ENCODE measurements at regions not wholly inside any gene's neighbourhood (a gene's known extent, or its start where the extent isn't known, plus 50 kb on each side); places are given as distances from the start of the nearest gene placed in this dataset.
"Not testable (repeated sequence)": the region's sequence is repeated elsewhere in the genome, so short reads cannot be mapped to it uniquely, and the experiment has no call there.

DNA sequence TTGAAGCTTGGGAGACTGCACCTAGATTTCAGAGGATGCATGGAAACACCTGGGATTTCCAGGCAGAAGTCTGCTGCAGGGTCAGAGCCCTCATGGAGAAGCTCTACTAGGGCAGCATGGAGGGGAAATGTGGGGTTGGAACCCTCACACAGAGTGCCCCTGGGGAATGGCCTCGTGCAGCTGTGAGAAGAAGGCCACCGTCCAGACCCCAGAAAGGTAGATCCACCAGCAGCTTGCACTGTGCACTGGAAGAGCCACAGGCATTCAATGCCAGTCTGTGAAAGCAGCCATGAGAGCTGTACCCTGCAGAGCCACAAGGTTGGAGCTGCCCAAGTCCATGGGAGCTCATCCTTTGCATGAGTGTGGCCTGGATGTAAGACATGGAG lies 285.3 kb upstream of the FAM174A start:
- DNase-seq (ENCODE audit: low read depth in 2 of 3, low spot score in 2 of 3), result no peak

DNA sequence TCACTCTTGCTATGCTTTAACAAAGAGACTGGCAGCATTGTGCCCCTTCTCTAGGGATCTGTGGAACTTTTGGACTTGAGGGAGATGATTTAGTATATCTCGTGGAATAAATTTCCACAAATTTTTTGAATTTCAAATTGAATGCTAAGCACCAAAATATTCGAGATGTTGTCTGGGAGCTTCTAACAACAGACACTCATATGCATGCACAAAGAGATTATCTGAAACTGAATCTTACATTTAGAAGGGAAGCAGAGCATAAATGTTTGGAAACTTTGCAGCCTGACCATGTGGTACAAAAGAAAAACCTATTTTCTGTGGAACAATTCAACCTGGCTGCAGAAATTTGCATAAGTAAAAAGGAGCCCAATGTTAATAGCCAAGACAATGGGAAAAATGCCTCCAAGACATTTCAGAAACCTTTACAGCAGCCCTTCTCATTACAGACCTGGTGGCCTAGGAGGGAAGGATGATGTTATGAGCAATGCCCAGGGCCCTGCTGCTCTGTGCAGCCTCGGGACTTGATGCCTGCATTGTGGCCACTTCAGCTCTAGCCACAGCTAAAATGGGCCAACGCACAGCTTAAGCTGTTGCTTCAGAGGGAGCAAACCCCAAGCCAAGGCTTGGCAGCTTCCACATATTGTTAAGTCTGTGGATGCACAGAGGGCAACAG lies 285.8 kb upstream of the FAM174A start:
- no peak for DNase-seq (ENCODE audit: low read depth in 2 of 3, low spot score in 2 of 3)

DNA sequence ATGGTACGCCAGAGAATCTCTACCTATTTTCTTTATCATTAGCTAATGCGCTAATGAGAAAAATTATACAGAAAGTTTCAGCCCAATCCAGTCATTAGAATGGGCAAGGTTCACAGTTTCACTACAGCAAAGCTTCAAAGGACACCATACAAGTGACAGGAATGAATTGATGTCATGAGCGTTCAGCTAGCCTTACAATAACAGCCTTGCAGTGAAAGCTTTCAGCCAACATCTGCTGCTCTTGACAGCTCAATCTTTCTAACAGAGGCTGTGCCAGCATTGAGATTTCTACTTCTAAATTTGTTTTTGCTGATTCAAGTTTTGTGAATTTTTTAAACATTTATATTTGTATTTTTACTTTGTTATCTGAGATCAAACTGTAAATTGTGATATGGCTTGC lies 302.4 kb upstream of the FAM174A start:
- no peak for DNase-seq (ENCODE audit: low read depth in 2 of 3, low spot score in 2 of 3)

DNA sequence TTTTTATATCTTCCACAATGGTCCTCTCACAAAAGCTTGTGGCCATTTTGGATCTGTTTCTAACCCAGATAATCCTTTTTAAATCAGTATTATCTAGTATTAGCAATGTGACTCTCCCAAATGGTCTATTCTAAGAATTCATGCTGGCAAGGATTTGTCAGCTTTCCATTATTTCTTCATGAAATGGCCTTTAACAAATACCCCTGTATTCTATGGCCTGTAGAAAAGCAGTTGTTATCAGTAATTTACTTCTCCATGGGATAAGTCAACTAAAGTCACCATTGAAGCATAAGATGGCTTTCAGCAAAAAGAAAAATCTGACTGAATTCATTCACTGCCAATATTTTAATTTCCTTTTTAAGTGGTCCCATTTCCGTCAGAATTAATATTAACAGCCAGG lies 346.4 kb upstream of the FAM174A start:
- DNase-seq (ENCODE audit: low read depth in 2 of 3, low spot score in 2 of 3), result no peak

DNA sequence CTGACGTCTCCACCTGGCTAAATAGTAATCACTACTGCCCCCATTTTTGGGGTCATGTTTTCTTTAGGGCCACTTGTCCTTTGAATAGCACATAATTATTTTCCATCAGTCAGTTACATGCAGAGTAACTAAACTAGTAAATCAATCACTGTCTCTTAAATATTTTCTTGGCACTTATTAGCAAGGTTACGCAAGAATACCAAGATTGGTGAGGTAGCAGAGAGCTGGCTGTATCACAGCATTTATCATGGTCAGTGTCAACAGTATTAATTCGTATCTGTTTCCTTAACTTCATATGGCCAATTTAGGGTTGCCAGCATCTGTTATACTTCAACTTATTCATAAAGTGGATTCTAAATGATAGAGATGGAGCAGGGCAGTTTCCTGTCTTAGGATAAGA lies 346.8 kb upstream of the FAM174A start:
- no peak for DNase-seq (ENCODE audit: low read depth in 2 of 3, low spot score in 2 of 3)

DNA sequence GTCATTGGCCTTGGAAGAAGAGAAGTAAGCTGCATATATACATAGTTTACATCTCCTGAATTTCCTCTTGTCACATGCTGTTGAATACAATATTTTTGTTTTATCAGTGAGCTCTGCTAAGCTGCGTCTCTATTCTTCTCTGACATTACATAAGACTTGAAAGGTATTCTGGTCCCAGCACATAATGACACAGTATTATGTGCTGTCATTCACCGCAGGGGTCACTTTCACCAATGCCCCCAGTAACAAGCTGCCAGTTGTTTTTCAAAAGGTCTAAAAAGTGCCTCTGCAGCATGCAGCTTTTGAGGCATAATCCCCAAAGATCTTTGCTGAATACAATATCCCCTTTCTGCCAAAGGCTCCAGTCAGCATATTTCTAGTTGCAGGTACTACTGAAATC lies 349.0 kb upstream of the FAM174A start:
- no peak for DNase-seq (ENCODE audit: low read depth in 2 of 3, low spot score in 2 of 3)

DNA sequence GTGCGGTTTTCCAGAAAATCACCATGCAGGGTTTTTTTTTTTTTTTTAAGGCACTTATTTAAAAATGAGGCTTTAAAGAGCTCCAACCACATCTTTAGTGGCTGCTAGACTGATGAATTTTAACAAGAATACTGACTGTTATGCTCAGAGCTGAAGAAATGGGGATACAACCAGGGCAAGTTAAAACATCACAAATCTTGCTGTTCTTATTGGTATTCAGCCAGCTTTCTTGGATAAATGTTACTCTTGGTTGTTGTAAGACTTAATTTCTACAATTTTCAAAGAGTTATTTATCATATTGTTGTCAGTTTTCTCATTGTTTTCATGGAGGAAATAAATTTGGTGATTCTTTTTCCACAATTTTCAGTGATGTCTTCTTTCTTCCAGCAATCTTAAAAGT lies 352.8 kb upstream of the FAM174A start:
- no peak for DNase-seq (ENCODE audit: low read depth in 2 of 3, low spot score in 2 of 3)

DNA sequence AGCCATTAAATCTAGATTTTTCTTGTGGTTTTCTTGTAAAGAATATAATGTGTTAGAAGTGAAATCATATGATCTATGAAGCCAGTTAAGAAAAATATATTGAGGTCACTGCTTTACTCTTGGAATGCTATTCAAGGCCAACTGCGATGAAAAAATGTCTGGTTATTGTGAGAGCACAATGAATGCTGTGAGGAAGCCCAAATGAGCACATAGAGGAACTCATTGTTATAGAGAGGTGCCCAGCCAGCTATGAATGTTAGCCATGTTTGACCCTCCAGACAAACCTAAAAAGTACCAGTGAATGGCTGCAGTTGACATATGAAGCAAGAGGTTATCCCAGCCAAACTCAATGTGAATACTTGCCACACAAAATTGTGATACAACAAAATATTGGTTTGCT lies 359.8 kb upstream of the FAM174A start:
- DNase-seq (ENCODE audit: low read depth in 2 of 3, low spot score in 2 of 3), result no peak

DNA sequence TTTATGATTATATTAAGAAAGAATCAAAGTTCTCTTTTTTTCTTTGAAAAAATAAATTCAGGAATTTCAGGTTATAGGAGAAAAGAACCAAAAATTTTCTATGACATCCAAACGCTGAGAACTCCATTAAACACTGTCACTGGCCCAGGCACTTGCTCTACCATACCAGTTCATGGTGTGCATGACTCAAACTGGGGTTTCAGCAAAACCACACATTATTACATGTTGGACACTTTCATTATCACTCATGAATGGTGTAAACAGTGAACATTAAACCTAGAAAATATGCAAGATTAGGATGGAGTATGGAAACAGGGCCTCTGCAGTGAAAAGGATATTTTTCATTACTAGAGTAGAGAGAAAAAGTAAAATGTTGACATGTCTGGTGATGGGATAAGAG lies 369.9 kb upstream of the FAM174A start:
- DNase-seq (ENCODE audit: low read depth in 2 of 3, low spot score in 2 of 3), result no peak

DNA sequence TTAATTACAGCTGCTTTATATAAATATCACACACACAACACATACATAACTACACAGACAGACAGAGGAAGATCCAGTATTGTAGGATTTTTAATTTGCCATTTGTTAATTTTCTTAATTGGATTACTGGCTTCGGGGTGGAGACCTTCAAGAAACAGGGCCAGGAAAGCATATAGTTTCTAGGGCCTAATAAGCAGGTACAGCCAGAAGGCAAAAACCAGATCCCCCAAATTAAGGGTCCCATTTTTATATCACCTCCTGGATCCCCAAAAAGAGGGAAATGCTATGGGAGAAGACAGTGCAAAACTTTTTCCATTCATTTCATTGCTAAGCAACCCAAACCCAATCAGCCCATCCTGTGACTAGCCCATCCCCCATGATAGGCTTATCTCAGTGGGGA lies 373.3 kb upstream of the FAM174A start:
- no peak for DNase-seq (ENCODE audit: low read depth in 2 of 3, low spot score in 2 of 3)

DNA sequence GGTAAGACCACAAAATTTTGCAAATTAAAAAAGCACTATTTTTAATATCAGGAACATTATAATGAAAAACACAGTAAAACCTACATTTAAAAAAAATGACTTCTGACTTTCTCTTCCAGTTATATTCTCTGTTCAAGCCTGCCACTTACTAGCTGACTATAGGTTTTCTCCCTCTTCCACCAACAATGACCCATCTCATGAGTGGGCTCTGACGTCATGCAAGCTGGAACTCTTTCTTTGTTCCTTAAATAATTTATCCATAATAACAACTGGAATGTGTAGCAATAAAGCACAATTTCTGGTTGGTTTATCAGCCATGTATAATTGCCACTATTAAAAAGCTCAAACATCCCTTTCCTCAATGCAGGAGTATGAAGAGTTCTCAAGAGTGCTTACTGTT lies 378.1 kb upstream of the FAM174A start:
- no peak for DNase-seq (ENCODE audit: low read depth in 2 of 3, low spot score in 2 of 3)

DNA sequence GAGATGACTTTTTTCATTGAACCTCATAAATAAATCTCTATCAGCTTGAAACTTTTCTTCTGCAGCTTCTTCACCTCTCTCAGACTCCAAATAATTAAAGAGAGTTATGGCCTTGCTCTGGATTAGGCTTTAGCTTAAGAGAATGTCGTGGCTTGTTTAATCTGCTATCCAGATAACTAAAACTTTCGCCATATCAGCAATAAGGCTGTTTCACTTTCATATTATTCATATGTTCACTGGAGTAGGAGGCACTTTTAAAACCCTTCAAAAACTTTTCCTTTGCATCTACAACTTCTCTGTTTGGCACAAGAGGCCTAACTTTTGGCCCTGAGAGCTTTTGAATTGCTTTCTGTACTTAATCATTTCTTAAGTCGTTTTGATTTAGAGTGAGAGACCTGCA lies 386.9 kb upstream of the FAM174A start:
- DNase-seq (ENCODE audit: low read depth in 2 of 3, low spot score in 2 of 3), result no peak

DNA sequence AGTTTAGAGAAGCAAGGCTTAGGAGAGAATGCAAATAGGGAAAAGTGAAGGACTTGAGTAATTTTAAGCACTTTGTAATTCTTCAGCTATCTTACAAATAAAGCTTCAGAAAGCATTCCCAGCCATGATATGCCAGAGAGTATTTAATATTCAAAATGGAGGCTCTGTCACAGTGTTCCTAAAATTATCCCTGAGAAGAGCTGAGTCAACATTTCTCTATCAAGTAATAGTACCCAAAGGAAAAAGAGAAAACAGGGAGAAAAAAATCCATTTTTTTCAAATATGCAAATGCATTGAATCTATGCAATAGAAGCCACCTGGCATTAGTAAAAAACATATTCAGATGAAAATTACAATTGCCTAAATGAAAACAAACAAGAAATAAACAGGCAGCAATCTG lies 392.6 kb upstream of the FAM174A start:
- no peak for DNase-seq (ENCODE audit: low read depth in 2 of 3, low spot score in 2 of 3)

DNA sequence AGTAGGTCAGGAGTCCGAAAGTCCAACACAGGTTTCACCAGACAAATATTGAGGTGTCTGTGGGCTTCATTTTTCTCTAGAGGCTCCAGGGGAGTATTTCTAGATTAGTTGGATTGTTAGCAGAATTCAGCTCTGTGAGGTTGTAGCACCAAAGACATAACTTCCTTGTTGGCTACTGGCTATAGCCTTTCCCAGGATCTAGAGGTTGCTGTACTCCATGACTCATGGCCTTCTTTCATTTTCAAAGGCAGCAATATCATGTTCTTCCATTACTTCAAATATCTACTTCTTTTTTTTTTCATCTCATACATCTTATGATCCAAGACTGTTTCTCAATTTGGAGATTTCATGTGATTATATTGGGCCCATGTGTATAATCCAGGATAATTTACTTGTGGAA lies 404.0 kb upstream of the FAM174A start:
- no peak for DNase-seq (ENCODE audit: low read depth in 2 of 3, low spot score in 2 of 3)

DNA sequence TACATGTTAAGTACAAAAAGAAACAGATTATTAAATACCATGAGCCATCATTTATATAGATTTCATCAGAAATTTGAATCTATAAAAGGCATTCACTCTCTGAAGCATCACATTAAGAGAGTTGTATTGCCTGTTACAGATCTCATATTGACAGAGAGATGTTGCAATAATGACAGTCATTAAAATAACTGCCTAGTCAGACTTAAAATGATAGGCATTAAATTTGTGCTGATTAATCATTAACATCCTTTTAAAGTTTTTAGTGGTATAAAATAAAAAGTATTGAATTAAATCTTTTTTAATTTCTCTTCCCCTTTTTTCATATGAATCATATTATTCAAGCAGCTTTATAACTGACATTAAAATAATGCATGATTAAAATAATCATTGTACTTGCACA lies 404.9 kb upstream of the FAM174A start:
- DNase-seq (ENCODE audit: low read depth in 2 of 3, low spot score in 2 of 3), result no peak

DNA sequence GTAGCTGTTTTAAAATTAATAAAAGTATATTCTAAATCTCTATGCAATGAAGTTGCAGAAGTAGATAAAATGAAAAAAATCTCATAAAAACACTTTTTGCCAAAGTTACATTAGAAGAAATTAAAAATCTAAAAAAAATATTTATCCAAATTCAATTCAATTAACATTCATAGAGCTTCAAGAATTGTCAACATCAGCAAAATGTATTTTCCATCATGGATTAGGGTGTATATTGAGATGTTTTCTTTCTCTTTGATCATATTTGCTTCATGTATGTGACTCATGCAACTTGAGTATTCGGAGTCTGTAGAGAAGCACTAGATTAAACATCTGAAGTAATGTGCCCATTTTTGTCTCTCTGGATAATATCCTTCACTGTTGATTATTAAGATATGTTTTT lies 415.3 kb upstream of the FAM174A start:
- DNase-seq (ENCODE audit: low read depth in 2 of 3, low spot score in 2 of 3), result no peak

DNA sequence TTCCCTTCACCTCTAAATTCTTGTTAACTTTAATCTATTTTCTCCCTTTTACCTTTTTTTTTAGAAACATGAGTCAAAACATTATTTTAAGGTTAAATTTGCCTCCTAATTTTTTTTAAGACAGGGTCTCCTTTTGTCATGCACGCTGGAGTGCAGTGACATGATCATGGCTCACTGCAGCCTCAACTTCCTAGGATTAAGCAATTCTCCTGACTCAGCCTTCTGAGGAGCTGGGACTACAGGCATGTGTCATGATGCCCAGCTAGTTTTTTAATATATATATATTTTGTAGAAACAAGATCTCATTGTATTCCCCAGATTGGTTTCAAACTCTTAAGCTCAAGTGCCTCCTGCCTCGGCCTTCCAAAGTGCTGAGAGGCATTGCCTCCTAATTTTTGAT lies 424.7 kb upstream of the FAM174A start:
- no peak for DNase-seq (ENCODE audit: low read depth in 2 of 3, low spot score in 2 of 3)

DNA sequence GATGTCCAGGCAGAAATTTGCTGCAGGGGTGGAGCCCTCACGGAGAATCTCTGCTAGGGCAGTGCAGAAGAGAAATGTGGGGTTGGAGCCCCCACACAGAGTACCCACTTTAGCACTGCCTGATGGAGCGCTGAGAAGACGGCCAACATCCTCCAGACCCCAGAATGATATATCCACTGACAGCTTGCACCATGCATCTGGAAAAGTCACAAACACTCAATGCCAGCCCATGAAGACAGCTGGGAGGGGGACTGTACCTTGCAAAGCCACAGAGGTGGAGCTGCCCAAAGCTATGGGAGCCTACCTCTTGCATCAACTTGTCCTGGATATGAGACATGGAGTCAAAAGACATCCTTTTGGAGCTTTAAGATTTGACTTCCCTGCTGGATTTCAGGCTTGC lies 426.3 kb upstream of the FAM174A start:
- no peak for DNase-seq (ENCODE audit: low read depth in 2 of 3, low spot score in 2 of 3)

DNA sequence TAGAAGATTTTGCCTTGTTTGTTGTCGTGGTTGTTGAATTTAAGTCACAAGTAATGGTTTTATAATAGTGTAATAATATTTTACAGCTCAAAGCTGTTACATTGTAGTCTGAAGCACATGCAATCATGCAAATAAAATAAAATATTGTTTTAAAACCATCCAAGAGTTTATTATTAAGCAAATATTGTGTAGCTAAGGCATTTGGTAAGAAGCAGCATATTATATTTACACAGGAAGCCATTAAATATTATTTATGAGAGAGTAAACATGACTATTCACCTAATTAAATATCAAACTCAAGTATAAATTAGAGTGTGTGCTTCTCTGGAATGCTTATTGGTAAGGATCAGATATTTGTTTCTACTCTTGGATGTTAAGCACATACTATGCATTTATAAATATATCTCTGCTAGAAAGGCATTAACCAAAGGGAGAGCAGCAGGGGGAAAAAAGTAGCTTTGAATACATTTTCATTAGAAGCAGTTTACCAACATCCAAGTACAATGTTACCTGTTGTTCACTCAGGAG lies 431.5 kb upstream of the FAM174A start:
- DNase-seq (ENCODE audit: low read depth in 2 of 3, low spot score in 2 of 3), result not testable (repeated sequence)

DNA sequence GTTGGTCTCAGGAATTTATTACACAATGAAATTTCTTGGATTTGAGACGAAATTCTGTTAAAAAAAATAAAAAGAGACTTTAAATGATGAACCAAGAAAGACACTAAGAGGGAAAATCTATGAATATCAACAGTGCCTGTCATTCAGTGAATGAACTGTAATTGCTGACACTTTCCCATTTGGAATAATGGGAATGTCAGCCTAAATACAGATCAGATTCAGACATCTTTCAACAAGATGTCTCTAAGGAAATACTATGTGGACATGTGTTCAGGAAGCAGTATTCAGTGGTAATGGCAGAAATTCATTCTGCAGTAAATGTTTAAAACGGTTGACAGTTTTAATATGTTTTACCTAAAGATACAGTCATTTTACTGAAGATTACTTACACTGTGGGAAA lies 433.7 kb upstream of the FAM174A start:
- DNase-seq (ENCODE audit: low read depth in 2 of 3, low spot score in 2 of 3), result not testable (repeated sequence)

DNA sequence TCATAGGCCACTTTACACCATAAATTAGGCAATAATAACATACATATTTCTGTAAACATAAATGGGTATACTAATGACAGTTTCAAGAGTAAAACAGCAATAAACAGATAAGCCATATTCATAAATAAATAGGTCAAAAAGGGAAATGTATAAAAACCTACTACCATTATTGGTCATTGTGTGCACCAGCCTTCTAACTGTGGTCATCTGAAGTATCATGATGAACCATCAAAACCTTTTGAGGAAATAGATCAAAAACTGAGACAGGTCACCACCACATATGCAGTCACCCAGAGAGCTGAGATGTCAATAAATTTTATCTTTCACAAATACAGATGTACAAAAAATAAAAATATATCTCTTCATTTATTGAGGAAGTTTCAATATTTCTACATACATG lies 438.8 kb upstream of the FAM174A start:
- DNase-seq (ENCODE audit: low read depth in 2 of 3, low spot score in 2 of 3), result not testable (repeated sequence)

DNA sequence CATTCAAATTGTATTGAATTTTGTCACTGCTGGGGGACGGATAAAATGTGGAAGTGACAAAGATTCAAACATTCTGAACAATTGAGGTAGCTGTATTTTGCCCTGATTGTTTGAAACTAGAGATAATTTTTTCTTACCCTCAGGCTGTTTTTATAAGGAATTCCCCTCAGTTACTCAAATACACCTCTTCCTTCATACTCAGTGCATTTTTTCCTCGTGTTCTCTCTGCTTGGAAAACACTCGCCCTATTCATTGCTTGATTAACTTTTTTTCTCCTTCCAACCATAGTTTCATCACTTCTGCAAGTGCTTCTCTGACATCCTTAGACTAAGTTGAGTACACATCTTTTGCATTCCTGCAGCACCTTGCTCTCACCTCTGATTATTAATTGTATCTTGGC lies 454.5 kb upstream of the FAM174A start:
- DNase-seq (ENCODE audit: low read depth in 2 of 3, low spot score in 2 of 3), result not testable (repeated sequence)

DNA sequence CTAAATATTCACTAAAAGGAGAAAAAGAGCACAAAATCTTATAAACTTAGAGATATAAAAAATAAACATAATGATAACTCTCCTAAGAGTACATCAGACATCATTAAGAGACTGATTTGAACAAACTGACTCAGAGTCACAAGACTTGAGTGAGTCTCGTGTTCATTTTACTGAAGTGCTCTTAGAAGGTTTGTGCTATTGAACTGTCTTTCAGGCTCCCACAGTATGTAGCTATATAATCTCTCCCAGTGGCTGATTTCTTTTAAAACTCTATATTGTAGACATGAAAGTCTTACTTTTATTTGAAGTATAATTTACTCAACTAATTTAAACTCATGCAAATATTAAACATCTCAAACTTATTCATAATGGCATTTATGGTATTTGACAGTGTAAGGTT lies 456.0 kb upstream of the FAM174A start:
- not testable (repeated sequence) for DNase-seq (ENCODE audit: low read depth in 2 of 3, low spot score in 2 of 3)
